Hematopoietic multipotent progenitor cell treated with erythropoietin and hydrocortisone succinate and interleukin-3 and kit ligand, for 15 days (in vitro differentiated cells): ENCODE measurements at regions not wholly inside any gene's neighbourhood (a gene's known extent, or its start where the extent isn't known, plus 50 kb on each side); places are given as distances from the start of the nearest gene placed in this dataset.

Source experiments
- DNase-seq: peaks from one replicate; pipeline ENCODE4 v3.0.0-alpha.2; 2015; ENCODE audit warnings: low spot score

GRCh38 chr6:168880271-168880670 is 373.4 kb downstream of the THBS2 start:
- DNase-seq, result no peak

DNA sequence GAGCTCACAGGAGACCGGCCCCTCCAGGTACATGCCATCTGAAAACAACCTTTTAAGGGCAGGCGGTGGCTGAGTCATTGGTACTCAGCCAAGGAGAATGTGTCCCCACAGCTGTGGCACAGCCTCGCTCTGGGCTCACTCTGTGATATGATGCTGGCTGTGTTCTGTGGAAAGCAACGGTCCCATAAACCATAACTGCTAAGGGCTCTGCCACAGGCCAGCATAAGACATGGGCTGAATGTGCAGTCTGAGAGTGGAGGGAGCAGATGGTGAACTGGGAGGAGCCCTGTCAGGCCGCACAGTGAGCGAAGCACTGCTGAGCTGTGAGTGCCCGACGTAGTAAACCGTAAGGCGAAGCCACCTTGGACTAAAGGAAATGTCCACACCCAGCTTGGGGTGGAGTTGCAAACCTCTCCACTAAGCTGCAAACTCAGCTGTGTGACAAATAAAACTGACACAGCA is 375.8 kb downstream of the THBS2 start:
- DNase-seq, result no peak

- no peak for DNase-seq
Observed at GRCh38 chr6:168876956-168877355, 376.7 kb downstream of the THBS2 start.

DNA sequence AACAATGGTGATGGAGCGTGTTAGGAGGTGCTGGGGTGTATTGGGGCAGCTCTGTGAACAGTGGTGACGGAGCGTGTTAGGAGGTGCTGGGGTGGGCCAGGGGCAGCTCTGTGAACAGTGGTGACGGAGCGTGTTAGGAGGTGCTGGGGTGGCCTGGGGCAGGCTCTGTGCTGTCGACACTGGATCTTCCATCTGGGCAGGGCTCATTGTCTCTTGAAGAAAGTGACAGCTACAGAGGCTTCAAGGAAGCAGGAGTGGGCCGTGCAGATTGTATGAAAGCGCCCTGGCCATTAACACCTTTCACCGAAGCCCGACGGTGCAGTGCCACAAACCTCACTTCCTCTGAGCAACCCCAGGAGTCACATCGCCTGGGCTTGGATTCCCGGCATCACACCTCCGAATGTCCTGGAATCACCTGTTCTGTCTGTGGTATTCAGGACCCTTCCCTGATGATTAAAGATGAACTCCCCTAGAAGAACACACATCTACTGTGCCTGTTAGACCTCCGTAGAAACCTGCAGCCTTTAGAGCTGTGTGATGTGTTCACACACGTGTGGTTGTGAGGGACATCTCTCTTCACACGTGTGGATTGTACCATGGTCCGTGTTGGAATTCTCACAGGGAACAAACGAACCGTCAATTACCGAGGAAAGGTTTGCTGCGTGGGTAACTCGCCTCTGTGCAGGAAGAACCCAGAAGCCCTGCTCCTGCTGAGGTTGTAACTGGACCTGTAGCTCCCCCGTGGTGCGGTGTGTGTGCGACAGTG is 377.7 kb downstream of the THBS2 start:
- no peak for DNase-seq

DNA sequence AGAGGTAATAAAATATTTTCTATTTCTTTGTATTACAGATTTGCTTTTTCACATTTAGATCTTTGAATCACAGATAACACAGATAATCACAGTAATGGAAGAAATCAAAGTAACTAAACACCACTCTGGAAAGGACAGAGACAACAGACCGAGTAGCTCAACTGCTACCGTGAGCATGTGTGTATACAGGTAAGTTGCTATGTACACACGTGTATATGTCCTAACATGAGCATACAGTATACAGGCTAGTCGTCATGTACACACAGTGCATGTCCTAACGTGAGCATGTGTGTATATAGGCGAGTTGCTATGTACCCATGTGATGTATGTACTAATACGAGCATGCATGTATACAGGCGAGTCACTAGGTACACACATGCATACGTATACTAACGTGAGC is 379.0 kb downstream of the THBS2 start:
- DNase-seq, result no peak

DNA sequence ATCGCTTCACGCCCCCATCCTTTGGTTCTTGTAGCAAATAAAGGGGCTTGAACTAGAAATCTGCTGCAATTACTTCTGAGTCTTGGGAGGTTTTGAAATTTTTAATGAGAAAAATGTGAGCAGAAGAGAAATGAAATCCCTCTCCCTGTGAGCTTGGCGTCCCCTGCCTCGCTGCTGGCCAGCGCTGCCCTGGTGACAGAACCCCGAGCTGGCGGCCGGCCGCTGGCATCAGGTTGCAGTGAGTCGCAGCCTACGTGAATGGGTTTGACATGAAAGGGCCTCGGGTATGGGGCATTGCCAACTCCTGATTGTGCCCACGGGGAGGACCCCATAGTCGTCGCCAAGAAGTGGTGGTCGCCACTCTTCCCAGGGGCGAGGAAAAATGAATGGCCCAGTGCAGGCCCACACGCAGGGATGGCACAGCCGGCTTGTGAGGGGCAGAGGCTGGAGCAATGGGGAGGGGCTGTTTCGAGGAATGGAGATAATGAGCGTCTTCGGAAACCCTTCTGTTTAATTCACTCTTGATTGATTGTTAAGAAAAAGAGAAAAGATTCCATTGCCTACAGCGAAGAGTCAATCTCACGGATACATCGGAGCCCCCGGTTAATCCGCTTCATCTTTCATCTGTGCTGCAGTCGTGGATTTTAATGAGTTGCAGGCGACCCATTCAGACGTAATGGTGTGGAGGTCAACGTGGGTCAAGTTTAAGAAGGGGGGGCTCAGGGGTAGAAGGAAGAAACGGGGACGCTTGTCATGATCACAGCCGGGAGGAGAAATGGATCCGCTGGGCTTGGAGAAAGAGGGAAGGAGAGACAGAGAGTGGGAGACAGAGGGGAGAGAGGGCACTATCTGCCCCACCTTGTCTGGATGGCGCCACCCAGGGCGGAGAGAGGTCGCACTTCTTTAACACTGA is 380.1 kb downstream of the THBS2 start:
- DNase-seq, result no peak

DNA sequence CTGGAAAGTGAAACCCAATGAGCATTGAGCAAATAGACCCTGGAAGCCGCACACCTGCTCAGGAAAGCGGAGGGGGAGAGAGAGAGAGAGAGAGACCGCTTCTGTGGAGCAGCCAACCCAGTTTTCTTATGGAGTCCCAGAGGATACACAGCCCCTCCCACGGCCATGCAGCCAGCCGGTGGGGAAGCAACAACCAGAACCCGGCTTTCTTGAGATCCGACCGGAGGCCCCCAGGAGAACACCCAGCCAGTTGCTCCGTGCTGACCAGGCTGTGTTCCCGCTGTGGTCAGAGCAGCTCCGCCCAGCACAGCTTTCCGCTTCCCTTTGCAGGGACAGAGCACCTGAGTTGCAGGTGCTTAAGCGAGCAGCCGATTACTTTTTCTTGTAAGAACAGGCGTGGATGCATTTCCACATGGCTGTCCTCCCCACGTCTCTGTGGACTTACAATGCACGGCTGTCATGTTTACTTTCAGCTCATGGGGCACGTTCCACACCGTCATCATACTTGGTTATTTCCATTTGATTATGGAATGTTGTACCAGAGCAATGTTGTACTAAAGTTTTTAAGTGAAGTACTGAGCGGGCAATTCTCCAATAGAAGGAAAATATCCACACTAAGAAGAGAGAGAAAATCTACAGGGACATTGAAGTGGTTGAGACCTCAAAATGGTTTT is 381.9 kb downstream of the THBS2 start:
- no peak for DNase-seq

- no peak for DNase-seq
Observed at GRCh38 chr6:168870982-168871381, 382.7 kb downstream of the THBS2 start.

GRCh38 chr6:168867247-168868102 is 386.2 kb downstream of the THBS2 start:
- no peak for DNase-seq

GRCh38 chr6:168866534-168866933 is 387.1 kb downstream of the THBS2 start:
- no peak for DNase-seq

- DNase-seq, result no peak
Observed at GRCh38 chr6:168865522-168865921, 388.1 kb downstream of the THBS2 start.

DNA sequence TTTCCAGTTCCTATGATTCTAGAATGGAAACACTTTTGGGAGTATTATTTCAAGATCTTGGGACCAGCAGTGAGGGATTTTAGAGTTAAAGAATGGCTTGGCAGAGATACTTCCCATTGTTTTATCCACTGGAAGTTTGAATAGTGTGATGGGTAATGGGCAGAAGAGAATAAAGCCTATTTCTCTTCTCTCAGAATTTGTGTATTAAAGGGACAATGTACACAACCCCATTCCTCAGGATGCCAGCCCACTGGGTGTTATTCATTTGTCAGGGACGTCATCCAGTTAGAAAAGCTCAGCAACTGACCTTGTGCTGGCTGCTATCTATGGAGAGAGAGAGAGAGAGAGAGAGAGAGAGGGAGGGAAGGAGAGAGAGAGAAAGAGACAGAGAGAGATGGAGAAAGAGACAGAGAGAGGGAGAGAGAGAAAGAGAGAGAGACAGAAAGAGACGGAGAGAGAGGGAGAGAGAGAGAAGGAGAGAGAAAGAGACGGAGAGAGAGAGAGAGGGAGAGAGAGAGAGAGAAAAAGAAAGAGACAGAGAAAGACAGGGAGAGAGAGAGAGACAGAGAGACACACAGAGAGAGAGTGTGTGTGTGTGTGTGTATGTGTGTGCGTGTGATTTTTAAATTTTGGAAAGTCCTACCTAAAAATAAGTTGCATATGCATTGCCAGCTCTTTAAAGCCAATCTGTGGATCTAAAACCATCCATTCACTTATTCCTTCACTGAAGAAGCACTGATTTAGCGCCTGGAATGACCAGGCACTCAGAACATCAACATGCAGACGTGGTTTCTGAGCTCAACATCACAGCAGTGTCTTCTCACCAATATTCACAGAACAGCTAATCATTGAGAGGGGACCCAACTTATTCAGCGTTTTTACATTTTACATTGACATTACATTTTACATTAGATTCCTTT is 388.8 kb downstream of the THBS2 start:
- DNase-seq, result no peak

DNA sequence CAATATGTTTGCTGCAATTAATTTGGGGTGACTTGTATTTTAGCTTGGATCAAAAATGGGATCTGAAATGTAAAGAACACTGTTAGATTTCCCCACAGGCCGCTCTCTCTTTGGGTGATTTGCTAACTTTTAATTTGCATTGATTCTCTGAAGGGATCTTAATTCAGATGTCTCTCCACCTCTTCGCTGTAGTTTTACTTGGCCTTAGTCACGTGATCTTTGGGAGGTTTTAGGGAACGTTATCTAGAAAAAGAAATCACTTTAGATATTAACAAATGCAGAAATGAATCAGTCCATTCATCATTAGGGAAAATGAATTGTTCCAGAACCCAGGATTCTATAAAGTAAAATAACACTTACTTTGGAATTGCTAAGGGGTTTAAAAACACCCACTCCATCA is 390.2 kb downstream of the THBS2 start:
- DNase-seq, result no peak

DNA sequence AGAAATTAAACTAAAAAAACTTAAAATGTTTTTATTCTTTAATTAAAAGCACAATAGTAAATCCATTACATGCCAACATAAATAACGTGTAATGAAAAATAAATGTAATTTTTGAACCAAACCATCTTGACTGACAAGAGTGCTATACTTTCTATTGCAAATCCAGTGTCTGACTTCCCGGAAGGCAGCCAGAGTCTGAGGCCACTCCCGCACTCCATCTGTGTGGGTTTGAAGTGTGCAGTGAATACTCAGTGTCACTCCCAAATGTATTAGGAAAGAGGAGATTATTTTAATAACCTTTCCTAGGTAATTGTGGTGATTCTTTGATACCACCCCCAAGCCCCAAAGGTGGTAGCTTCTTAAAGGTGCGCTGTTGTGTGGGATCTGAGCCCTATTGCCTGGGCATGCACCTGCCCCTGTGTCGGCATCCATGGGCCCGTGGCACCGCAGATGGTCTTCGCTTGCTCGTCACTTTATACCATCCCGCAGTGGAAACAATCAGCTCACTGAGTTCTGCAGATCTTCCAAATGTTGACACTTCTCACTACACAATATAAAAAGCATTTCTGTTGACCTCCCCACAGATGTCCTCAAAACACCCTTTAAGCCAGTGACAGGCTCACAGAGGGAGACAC is 391.2 kb downstream of the THBS2 start:
- DNase-seq, result no peak

DNA sequence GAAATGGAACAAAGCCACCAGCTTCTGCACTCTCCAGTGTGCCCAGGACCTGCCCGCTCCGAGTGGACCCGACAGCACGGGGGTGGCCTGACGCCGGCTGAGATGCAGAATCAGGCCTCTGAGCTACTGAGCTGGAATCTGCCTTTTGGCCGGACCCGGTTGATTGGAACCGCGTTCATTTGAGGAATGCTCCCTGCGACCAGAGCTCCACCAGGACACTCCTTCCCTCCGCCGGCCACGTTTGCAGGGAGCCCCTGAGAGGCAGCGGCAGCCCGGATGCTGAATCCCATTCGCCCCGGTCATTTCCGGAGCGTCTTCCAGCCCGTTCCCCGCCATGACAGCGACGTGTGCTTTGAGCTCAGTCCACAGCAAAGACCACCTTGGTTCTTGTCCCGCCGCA is 392.7 kb downstream of the THBS2 start:
- no peak for DNase-seq

GRCh38 chr6:168860341-168860740 is 393.3 kb downstream of the THBS2 start:
- DNase-seq, result no peak

DNA sequence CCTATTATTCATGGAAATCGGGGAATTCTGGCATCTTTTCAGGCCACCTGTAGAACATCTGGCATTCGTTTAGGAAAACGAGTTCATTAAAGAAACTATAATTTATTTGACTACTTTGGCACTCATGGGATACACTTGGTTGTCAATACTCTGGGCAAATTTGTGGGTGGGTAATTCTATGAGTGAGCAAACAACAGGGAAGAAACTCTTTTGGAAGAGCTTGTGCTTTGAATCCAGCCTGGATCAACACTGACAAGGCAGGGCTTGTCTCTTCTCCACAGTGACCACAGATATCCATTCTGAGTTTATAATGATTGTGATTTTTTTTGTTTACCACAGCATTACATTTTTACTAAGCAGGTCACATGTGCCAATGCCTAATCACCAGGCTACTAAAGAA is 394.7 kb downstream of the THBS2 start:
- DNase-seq, result no peak

GRCh38 chr6:168856914-168857313 is 396.7 kb downstream of the THBS2 start:
- no peak for DNase-seq

DNA sequence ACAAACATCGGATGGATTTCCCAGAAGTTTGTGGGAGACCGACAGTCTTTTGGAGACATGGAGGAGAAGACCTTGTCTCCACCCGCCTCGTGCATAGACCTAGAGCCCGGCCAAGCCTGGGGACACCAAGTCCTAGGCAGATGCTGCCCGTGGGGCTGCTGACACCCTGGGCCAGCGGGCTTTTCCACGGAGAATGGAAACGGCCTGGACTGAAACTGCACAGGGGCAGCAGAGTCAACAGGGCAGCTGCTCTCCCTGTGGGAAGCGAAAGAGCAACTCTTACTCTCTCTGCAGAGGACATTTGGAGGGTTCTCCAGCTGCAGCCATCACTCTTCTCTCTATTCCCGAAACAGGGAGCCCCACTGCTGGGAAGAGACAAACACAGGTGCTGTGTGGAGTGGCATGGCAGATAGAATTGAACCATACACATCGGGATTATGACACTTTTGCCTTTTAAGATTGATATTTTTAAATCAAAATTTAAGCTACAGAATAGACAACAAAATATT is 401.2 kb downstream of the THBS2 start:
- DNase-seq, result no peak
